ENCODE measurements at regions not wholly inside any gene's neighbourhood (a gene's known extent, or its start where the extent isn't known, plus 50 kb on each side); places are given as distances from the start of the nearest gene placed in this dataset.

GRCh38 chr7:95718577-95719410, 53.6 kb upstream of the DYNC1I1 start:
- DNase-seq (ENCODE audit: low read depth): peak; percentile 28

GRCh38 chr7:95716357-95717122, 55.8 kb upstream of the DYNC1I1 start:
- no peak for DNase-seq (ENCODE audit: low read depth)

GRCh38 chr7:95715274-95715673, 57.1 kb upstream of the DYNC1I1 start:
- DNase-seq (ENCODE audit: low read depth): no peak

DNA sequence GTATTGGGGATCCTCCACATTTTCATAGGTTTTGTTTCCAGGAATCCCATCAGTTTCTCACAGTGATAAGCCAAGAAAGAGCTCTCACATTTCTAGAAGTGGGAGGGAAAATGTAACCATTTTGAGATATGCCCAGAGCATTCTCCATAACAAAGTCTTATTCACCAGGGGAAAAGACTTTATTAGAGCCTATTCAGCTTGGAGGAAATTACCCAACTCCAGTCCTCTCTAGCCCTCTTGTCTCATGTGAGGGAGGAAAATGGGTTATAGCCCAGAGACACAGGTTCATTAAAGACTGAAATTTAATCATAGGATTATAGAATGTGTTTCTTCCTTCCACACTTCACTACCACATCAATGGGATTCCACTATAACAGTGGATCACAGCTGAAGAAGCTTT, 61.6 kb upstream of the DYNC1I1 start:
- no peak for DNase-seq (ENCODE audit: low read depth)

GRCh38 chr7:95700917-95701316, 71.4 kb upstream of the DYNC1I1 start:
- no peak for DNase-seq (ENCODE audit: low read depth)

- no peak for DNase-seq (ENCODE audit: low read depth)
These were observed 78.0 kb upstream of the DYNC1I1 start for GRCh38 chr7:95694334-95694733.

GRCh38 chr7:95693551-95694333, 78.6 kb upstream of the DYNC1I1 start:
- DNase-seq (ENCODE audit: low read depth): peak; percentile 68

- no peak for DNase-seq (ENCODE audit: low read depth)
These were observed 80.9 kb upstream of the DYNC1I1 start for GRCh38 chr7:95691464-95691863.

- DNase-seq (ENCODE audit: low read depth): peak; percentile 51
These were observed 81.9 kb upstream of the DYNC1I1 start for GRCh38 chr7:95690367-95690947.

DNA sequence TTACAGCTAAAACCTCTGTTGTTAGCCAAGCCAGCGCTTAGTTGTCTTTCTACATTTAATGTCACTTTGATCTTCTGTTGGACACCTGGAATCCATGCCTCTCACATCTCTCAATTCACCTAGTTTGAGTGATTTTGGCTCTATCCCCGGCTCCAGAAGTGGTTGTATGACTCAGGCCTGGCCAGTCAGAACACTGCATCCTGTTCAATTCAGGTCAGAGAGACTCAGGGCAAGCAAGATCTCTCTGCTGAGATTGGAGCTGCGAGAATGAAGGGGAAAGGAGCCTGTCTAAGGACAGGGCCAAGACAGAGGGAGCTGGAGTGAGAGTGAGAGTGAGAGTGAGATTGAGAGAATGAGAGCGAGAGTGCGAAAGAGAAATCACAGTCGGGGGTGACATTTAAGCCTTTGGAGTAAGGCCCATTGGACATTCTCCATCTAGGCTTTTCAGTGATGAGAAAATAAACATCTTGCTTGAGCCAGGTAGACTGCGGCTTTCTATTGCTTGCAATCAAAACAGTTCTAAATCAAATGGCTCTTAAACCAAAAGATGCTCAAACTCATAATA, 83.3 kb upstream of the DYNC1I1 start:
- no peak for DNase-seq (ENCODE audit: low read depth)

- peak; percentile 43 for DNase-seq (ENCODE audit: low read depth)
These were observed 84.5 kb upstream of the DYNC1I1 start for GRCh38 chr7:95687759-95688343.

DNA sequence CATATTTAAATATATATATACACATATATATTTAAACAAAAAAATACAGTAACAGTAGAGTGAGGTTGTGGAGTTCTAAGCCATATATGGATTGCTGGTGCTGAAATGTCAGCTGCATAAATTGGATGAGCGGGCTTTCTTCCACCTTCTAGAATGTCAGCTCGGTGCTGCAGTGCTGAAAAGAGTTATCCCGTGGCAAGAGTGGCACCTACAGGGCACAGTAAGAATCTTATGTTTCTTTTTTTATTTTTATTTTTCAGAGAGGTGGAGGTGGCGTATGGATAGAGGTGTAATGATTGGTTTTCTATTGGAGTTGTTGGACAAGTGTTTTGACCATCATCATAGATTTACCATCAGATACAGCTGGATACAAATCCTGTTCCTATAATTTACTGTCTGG, 86.2 kb upstream of the DYNC1I1 start:
- DNase-seq (ENCODE audit: low read depth): peak; percentile 69

DNA sequence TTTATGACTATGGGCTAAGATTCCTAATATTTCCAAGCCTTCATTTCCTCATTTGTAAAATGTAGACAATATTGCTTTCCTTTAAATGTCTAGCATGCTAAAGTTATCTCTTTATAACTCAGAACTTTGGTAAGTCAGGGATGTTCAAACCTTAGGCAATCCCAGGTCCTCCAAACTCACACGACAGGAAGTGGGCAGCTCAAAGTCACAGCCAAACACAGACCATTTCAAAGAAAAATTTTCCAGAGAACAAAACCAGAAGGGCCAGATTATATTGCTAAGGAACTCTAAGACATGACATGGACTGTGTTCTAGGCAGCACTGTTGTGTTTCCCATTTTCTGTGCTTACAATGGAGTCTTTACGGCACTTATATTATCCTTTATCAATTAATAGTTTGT, 87.8 kb upstream of the DYNC1I1 start:
- DNase-seq (ENCODE audit: low read depth): no peak

DNA sequence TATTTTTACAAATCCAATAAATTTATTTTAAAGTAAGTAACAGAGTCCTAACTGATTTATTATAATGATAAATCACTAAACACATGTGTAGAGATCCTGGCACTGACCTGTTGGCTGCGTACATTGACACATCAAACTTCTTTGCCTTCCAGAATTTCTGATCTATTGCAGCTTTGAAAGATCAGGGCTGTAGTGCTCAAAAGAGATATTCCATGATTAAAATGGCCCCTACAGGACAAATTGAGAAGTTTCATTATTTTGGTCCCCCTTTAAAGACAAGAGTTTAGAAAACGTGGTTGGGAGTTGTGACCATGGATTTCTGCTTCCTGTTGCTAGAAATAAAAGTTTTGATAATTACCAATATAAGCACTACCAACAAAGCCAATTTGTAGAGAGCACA, 87.7 kb upstream of the PDK4 start:
- peak; percentile 20 for DNase-seq (ENCODE audit: low read depth)

DNA sequence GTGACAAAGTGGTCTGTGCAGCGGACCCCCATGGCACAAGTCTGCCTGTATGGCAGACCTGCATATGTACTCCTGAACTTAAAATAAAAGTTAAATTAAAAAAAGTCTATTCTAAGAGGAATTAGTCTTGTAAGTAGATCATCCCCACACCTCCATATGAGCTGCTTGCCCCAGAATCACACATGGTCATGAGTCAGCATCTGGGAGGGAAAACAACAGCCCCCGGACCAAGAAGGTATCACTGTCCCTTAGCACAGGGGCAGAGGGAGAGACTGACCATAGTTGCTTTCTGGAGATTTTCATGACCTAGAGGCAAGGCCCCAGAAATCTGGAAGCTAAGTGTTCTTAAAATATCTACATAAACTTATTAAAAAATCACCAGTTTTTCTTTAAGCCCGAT, 86.6 kb upstream of the PDK4 start:
- DNase-seq (ENCODE audit: low read depth): no peak

DNA sequence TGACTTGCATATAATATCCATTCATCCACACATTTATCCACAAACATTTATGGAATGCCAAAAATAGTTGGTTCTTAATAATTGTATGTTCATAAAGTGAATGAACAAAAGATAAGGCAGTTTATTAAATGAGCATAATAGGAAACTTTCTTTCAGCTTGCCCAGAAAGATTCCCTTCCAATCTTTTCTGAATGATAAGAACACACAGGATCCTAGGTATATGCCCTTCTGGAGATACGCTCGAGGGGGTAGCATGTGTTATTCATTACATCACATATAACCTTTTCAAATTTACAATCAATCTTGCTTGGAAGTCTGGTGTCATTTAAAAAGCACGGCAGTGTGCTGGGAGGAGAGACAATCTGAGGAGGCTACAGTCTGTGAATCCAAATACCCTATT, 80.4 kb upstream of the PDK4 start:
- no peak for DNase-seq (ENCODE audit: low read depth)

GRCh38 chr7:95675632-95676031, 79.3 kb upstream of the PDK4 start:
- DNase-seq (ENCODE audit: low read depth): no peak

DNA sequence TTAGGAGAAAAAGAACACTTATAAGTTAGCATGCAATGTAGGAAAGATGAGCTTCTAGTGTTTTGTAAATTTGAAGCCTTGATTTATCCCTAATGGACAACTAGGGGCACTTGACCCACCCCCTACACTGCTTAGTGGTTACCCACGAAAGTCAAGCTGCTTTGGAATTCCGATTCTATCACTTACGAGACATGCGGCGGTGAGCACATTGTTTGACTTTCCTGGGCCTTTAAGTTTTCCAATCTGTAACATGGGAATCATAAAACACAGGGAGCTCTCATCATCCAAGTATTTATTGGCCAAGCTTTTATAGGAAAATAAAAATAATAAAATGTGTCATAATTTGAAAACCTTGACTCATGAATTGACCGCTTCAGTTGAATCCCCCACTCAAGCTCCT, 78.7 kb upstream of the PDK4 start:
- DNase-seq (ENCODE audit: low read depth): no peak

DNA sequence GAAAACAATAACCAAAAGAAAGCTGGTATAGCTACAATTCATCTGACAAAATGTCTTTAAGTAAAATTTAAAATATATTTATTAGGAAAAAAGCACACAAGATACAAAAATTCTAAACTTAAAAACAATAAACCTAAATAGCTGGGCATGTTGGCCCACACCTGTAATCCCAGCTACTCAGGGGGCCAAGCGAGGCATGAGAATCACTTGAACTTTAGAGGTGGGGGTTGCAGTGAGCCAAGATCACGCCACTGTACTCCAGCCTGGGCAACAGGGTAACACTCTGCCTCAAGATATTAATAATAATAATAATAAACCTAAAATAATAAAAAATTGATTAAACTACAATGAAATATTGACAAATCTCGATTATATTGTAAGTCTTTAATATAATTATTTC, 77.8 kb upstream of the PDK4 start:
- no peak for DNase-seq (ENCODE audit: low read depth)

DNA sequence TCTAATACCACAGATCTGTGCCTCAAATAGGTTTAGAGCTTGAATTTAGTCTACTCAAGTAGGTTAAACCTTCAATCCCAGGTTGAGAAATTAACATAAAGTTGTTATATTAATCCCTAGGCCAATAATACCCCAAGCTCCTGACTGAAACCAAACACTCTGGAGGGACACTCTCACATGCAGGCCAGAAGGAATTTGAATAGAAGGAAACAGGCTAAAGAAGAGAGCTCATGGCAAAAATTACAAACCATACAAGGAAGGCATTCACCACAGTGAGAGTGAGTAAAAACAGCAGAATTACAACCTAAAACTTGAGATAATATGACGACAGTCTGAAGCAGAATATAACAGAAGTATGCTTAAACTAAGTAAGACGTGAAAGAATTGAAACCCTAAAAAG, 76.1 kb upstream of the PDK4 start:
- DNase-seq (ENCODE audit: low read depth): no peak

DNA sequence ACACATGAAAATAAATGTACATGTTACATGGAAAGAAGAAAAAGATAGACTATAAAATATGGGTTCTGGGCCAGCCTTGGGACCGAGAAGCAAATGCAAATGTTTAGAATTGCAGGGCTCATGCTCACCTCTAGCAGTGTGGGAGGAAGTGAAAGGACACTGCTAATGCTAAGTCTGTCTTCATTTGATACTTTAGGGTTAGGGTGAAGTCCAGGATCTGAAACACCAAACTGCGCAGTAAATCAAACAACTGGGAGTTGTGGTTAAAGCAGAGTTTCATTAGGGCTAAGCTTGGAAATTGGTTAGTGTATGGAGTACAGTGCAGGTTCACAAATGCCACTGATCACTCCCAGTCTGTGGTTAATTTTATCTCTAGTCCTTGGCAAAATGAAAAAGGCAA, 73.2 kb upstream of the PDK4 start:
- no peak for DNase-seq (ENCODE audit: low read depth)

All from amniotic epithelial cell (primary cell).